Neutrophil (primary cell): ENCODE measurements at regions not wholly inside any gene's neighbourhood (a gene's known extent, or its start where the extent isn't known, plus 50 kb on each side); places are given as distances from the start of the nearest gene placed in this dataset.

ENCODE experiments used
- H3K27ac ChIP-seq: fragments of 200-600 bp; sonication (generic); 2 replicates; pipeline ENCODE4 v1.5.1; 2016; ENCODE audit warnings: mild to moderate bottlenecking, moderate library complexity
- H3K27me3 ChIP-seq: fragments of 200-600 bp; sonication (generic); 2 replicates; pipeline ENCODE4 v1.6.0; 2016; ENCODE audit warnings: mild to moderate bottlenecking
- H3K36me3 ChIP-seq: fragments of 200-600 bp; sonication (generic); 2 replicates; pipeline ENCODE4 v1.5.1; 2017
- H3K4me1 ChIP-seq, 2 experiments: fragments of 200-600 bp in 1 of 2; sonication (generic) in 1 of 2; 1 replicate in 1 of 2; 2 replicates in 1 of 2; pipeline versions ENCODE4 v1.5.1 to v1.6.1; 2013 to 2016; ENCODE audit warnings: low read depth in 1 of 2, low read length in 1 of 2, mild to moderate bottlenecking in 1 of 2, moderate library complexity in 1 of 2; ENCODE audit not compliant: control insufficient read depth in 1 of 2, insufficient read depth in 1 of 2
- H3K4me3 ChIP-seq, 2 experiments: fragments of 200-600 bp in 1 of 2; sonication (generic) in 1 of 2; 1 replicate in 1 of 2; 2 replicates in 1 of 2; pipeline ENCODE4 v1.5.1; 2013 to 2016; ENCODE audit warnings: low read depth in 1 of 2, low read length in 1 of 2, mild to moderate bottlenecking in 1 of 2, moderate library complexity in 1 of 2
- H3K9me3 ChIP-seq: fragments of 200-600 bp; sonication (generic); 2 replicates; pipeline ENCODE4 v1.5.1; 2016
- TF ChIP-seq, protein P1 (sequence below): fragments of 200-600 bp; sonication (generic); IDR thresholded peaks from 2 replicates; pipeline ENCODE4 v1.5.1; 2016; ENCODE audit warnings: antibody characterized with exemption

DNA sequence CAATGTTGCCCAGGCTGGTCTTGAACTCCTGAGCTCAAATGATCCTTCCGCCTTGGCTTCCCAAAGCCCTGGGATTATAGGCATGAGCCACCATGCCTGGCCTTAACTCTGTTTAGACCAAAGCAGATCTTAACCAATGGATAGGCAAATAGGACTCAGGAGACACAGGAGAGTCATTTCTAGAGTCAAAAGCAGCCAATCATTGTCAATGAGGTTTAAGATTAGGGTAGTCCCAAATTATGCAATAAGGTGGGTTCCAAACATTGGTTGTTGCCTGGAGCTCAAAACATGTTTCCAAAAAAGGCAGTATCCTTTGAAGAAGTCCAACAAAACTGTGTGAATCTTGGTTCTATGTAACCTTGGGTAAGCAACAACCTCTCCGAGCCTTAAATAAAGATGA lies 95.7 kb upstream of the JARID2 start:
- Histone ChIP-seq H3K9me3 (no peaks in the 10 kb centered on the region), H3K27me3 (no peaks in the 10 kb centered on the region), H3K4me3 (no peak overlapping the region), H3K27ac (no peak overlapping the region), H3K4me1 (no peaks in the 10 kb centered on the region), H3K36me3 (no peaks in the 10 kb centered on the region)
- TF ChIP-seq, protein P1, sequence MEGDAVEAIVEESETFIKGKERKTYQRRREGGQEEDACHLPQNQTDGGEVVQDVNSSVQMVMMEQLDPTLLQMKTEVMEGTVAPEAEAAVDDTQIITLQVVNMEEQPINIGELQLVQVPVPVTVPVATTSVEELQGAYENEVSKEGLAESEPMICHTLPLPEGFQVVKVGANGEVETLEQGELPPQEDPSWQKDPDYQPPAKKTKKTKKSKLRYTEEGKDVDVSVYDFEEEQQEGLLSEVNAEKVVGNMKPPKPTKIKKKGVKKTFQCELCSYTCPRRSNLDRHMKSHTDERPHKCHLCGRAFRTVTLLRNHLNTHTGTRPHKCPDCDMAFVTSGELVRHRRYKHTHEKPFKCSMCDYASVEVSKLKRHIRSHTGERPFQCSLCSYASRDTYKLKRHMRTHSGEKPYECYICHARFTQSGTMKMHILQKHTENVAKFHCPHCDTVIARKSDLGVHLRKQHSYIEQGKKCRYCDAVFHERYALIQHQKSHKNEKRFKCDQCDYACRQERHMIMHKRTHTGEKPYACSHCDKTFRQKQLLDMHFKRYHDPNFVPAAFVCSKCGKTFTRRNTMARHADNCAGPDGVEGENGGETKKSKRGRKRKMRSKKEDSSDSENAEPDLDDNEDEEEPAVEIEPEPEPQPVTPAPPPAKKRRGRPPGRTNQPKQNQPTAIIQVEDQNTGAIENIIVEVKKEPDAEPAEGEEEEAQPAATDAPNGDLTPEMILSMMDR, result no peak

DNA sequence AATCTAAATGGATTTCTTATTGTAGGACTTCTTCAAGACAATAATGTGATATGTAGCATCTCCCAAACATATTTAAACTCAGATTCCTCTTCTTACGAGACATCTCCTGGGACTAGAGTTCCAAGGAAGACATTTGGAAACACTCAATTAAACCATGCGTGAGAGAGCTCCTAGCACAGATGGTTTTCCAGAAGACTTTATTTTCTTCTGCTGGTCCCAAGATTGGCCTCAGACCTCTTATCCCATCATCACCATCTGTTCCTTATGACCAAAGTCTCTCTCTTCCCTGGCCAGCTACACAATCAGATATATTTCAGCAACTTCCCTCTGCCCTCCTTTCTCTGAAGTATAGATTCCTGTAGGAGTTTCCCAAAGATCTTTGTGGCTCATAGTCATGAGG lies 93.2 kb upstream of the JARID2 start:
- H3K27me3 ChIP-seq, result no peaks in the 10 kb centered on the region
- TF ChIP-seq, protein P1, result no peak
- no peak overlapping the region for H3K4me3 ChIP-seq
- H3K4me1 ChIP-seq, result no peaks in the 10 kb centered on the region
- no peaks in the 10 kb centered on the region for H3K9me3 ChIP-seq
- no peak overlapping the region for H3K27ac ChIP-seq
- H3K36me3 ChIP-seq, result no peaks in the 10 kb centered on the region

DNA sequence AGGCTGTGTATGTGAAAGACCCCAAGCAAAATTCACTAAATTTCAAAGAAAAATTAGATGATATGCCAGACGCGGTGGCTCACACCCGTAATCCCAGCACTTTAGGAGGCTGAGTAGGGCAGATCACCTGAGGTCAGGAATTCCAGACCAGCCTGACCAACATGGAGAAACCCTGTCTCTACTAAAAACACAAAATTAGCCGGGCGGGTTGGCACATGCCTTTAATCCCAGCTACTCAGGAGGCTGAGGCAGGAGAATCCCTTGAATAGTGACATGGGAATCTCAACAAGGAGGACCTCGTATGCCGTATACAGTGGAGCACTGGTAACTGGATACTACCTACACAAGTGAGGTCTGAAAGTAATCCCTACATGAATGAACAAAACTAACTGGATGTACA lies 92.7 kb upstream of the JARID2 start:
- no peak overlapping the region for H3K27ac ChIP-seq
- TF ChIP-seq, protein P1, result no peak

DNA sequence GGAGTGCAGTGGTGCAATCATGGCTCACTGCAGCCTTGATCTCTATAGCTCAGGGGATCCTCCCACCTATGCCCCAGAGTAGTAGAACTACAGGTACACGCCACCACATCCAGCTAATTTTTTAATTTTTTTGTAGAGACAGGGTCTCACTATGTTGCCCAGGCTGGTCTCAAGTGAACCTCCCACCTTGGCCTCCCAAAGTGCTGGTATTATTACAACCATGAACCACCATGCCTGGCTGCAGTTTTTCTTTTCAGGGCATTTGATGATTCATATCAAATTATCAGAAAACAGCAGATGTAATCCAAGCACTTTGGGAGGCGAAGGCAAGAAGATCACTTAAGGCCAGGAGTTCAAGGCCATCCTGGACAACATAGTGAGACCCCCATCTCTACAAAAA lies 88.4 kb upstream of the JARID2 start:
- TF ChIP-seq, protein P1, result no peak

More for the DNA sequence above, 92.7 kb upstream of the JARID2 start:
- no peaks in the 10 kb centered on the region for H3K4me1 ChIP-seq
- H3K9me3 ChIP-seq, result no peaks in the 10 kb centered on the region
- no peaks in the 10 kb centered on the region for H3K27me3 ChIP-seq
- no peak overlapping the region for H3K4me3 ChIP-seq
- no peaks in the 10 kb centered on the region for H3K36me3 ChIP-seq

DNA sequence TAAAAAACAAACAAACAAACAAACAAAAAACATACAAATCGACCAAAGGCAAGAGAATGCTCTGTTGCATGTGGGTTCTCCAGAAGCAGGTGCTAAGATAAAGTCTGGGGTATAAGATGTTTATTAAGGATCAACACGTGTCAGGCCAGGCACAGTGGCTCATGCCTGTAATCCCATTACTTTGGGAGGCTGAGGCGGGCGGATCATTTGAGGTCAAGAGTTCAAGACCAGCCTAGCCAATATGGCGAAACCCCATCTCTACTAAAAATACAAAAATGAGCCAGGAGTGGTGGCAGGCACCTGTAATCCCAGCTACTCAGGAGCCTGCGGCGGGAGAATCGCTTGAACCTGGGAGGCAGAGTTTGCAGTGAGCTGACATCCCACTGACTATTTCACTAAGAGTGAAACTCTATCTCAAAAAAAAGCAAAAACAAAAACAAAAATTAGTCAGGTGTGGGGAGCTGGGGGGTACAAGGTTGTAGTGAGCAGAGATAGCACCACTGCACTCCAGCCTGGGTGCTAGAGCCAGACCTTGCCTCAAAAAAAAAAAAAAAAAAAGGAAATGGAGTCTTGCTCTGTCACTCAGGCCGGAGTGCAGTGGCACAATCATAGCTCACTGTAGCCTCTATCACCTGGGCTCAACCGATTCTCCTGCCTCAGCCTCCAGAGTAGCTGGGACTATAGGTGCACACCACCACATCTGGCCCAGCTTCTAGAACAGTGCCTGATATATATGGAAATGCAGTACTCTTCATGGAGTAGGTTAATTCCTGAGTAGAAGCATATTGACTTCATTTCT lies 86.8 kb upstream of the JARID2 start:
- Histone ChIP-seq H3K36me3 (no peaks in the 10 kb centered on the region), H3K9me3 (no peaks in the 10 kb centered on the region), H3K4me3 (no peak overlapping the region), H3K4me1 (no peaks in the 10 kb centered on the region), H3K27ac (no peak overlapping the region), H3K27me3 (no peaks in the 10 kb centered on the region)
- TF ChIP-seq, protein P1, result no peak

More for the DNA sequence above, 88.4 kb upstream of the JARID2 start:
- H3K9me3 ChIP-seq, result no peaks in the 10 kb centered on the region
- H3K36me3 ChIP-seq, result no peaks in the 10 kb centered on the region
- no peak overlapping the region for H3K27ac ChIP-seq
- H3K27me3 ChIP-seq, result no peaks in the 10 kb centered on the region
- no peaks in the 10 kb centered on the region for H3K4me1 ChIP-seq
- no peak overlapping the region for H3K4me3 ChIP-seq
